Keratinocyte (primary cell): ENCODE measurements at regions not wholly inside any gene's neighbourhood (a gene's known extent, or its start where the extent isn't known, plus 50 kb on each side); places are given as distances from the start of the nearest gene placed in this dataset.

Experiments used
- DNase-seq: peaks from one replicate; pipeline ENCODE4 v3.0.0-alpha.2; 2011; ENCODE audit warnings: low read depth, missing footprints, low spot score
- FAIRE-seq: peaks from 2 replicates; lab custom pipeline; 2011; peaks lifted over from hg19 to GRCh38; lab: Jason Lieb, UNC
- H2AFZ ChIP-seq: 2 replicates; pipeline ENCODE4 v1.6.0; 2012; ENCODE audit warnings: low read length, control low read depth, inconsistent platforms; ENCODE audit not compliant: control insufficient read depth
- H3K27ac ChIP-seq: 2 replicates; pipeline ENCODE4 v1.5.1; 2011; ENCODE audit warnings: low read length; ENCODE audit not compliant: control insufficient read depth, insufficient read depth
- H3K27me3 ChIP-seq: 3 replicates; pipeline ENCODE4 v1.6.0; 2011; ENCODE audit warnings: low read length; ENCODE audit not compliant: control insufficient read depth, insufficient read depth; ENCODE audit errors: extremely low read depth
- H3K36me3 ChIP-seq, 2 experiments: 2 replicates in 1 of 2; 3 replicates in 1 of 2; pipeline ENCODE4 v1.5.1; 2011; ENCODE audit warnings: low read length in 2 of 2, mild to moderate bottlenecking in 1 of 2; ENCODE audit not compliant: control insufficient read depth in 2 of 2, insufficient read depth in 2 of 2; ENCODE audit errors: extremely low read depth in 1 of 2
- H3K4me1 ChIP-seq: 3 replicates; pipeline ENCODE4 v1.5.1; 2011; ENCODE audit warnings: low read length; ENCODE audit not compliant: control insufficient read depth, insufficient read depth; ENCODE audit errors: extremely low read depth
- H3K4me2 ChIP-seq: 3 replicates; pipeline ENCODE4 v1.6.0; 2011; ENCODE audit warnings: low read depth, low read length; ENCODE audit not compliant: control insufficient read depth, insufficient read depth; ENCODE audit errors: extremely low read depth
- H3K4me3 ChIP-seq, 3 experiments: fragments of 200-600 bp in 1 of 3; sonication (generic) in 1 of 3; 2 replicates in 2 of 3; 3 replicates in 1 of 3; pipeline ENCODE4 v1.5.1; 2011 to 2016; ENCODE audit warnings: low read length in 3 of 3, mild to moderate bottlenecking in 3 of 3, control low read depth in 2 of 3, inconsistent platforms in 1 of 3, low read depth in 1 of 3, mixed read lengths in 1 of 3, mixed run types in 1 of 3, moderate library complexity in 1 of 3; ENCODE audit not compliant: control insufficient read depth in 2 of 3, insufficient read depth in 2 of 3; ENCODE audit errors: extremely low read depth in 1 of 3
- H3K79me2 ChIP-seq: 2 replicates; pipeline ENCODE4 v1.6.0; 2012; ENCODE audit warnings: low read length; ENCODE audit not compliant: control insufficient read depth, insufficient read depth
- H3K9ac ChIP-seq: 3 replicates; pipeline ENCODE4 v1.6.0; 2011; ENCODE audit warnings: low read length; ENCODE audit not compliant: control insufficient read depth, insufficient read depth; ENCODE audit errors: extremely low read depth
- H3K9me1 ChIP-seq: 3 replicates; pipeline ENCODE4 v1.6.0; 2011; ENCODE audit warnings: low read length; ENCODE audit not compliant: control insufficient read depth, insufficient read depth; ENCODE audit errors: extremely low read depth
- H3K9me3 ChIP-seq: 2 replicates; pipeline ENCODE4 v1.5.1; 2012; ENCODE audit warnings: low read depth, low read length; ENCODE audit not compliant: control insufficient read depth
- H4K20me1 ChIP-seq: 3 replicates; pipeline ENCODE4 v1.6.0; 2011; ENCODE audit warnings: low read length; ENCODE audit not compliant: control insufficient read depth, insufficient read depth; ENCODE audit errors: extremely low read depth
- CTCF ChIP-seq, 3 experiments: IDR thresholded peaks in 1 of 3; conservative IDR thresholded peaks in 1 of 3; optimal IDR thresholded peaks in 1 of 3; 2 replicates in 2 of 3; 3 replicates in 1 of 3; pipeline versions ENCODE3 to v1.5.1; 2011; ENCODE audit warnings: low read length in 3 of 3, mild to moderate bottlenecking in 3 of 3, moderate library complexity in 2 of 3, control low read depth in 1 of 3, inconsistent platforms in 1 of 3; ENCODE audit not compliant: insufficient read depth in 2 of 3; ENCODE audit errors: extremely low read depth in 1 of 3
- EZH2 ChIP-seq: IDR thresholded peaks from one replicate; pipeline ENCODE4 v1.6.1; 2012; ENCODE audit warnings: inconsistent platforms, mild to moderate bottlenecking, low read length, moderate library complexity
- dilution Hi-C: fragments of 300-500 bp; cut with MboI; formaldehyde crosslinking; loops from one replicate; pipeline ENCODE4 v1.7.0; 2020; ENCODE audit warnings: low sequenced_read_pairs; ENCODE audit not compliant: extremely low pct_ligation_motif_present

DNA sequence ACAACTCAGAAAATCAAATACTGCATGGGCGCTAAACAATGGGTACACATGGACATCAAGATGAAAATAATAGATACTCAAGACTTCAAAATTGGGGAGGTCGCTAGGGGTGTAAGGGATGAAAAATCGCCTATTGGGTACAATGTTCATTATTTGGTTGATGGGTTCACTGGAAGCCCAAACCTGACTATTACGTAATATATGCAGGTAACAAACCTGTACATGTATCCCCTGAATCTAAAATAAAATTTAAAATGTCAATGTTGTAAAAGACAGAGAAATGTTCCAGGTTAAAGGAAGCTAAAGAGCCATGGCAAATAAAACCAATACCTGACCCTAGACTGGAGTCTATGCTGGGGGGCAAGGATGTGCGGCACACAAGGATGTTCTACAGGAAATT, 80.4 kb upstream of the CCBE1 start:
- no peak for FAIRE-seq
- Histone ChIP-seq H3K4me3 (no peak overlapping the region), H2AFZ (no peak overlapping the region), H3K4me2 (no peak overlapping the region), H3K79me2 (no peaks in the 10 kb centered on the region), H3K9me3 (no peaks in the 10 kb centered on the region), H3K27me3 (no peaks in the 10 kb centered on the region), H3K4me1 (peaks cover 17% of the 10 kb centered on the region), H3K9me1 (no peaks in the 10 kb centered on the region), H3K9ac (no peak overlapping the region), H3K36me3 (no peaks in the 10 kb centered on the region), H3K27ac (no peak overlapping the region), H4K20me1 (no peaks in the 10 kb centered on the region)
- dilution Hi-C loops = no loop called here
- TF ChIP-seq EZH2 (no peak), CTCF (optimal IDR thresholded peaks at IDR 0.05 in 1 of 3, IDR thresholded peaks at IDR 0.05 in 1 of 3, conservative IDR thresholded peaks at IDR 0.05 in 1 of 3; ENCODE audit: extremely low read depth in 1 of 3, insufficient read depth in 2 of 3, low read length in 3 of 3) (no peak)
- DNase-seq = no peak

DNA sequence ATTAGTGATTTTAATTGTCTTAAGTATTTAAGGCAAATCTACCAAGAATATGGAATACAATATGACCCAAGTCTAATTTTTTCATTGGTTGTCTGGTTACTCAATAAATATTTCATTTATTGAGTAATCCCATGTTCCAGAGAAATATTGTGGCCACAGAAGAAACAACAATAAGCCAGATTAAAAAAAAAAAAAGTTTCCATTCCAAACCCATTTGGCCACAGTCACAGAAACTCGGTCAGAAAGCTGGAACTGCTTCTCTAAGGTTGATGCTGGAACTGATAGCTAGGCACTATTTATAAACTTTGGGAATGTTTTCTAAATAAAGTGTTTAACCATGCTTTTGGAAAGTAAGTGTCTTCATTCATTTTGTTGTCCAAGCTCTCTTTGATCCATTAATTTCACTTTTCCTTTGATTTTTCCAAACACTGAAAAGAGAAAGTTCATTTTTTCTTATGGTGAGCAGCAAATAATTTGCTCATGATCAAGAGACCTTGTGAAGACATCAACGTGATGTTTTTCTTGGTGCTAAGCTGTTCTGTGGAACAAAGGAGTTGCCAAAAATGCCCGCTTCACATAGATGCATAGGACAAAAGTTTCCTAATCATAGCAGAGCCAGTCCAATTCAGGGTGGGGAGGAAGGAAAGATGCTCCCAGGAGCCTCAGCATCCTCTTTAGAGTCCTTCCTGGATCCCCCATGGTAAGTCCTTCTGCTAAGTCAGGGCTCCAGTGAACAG, 72.1 kb upstream of the CCBE1 start:
- Histone ChIP-seq H3K9me3 (no peaks in the 10 kb centered on the region), H2AFZ (no peak overlapping the region), H4K20me1 (no peaks in the 10 kb centered on the region), H3K36me3 (no peaks in the 10 kb centered on the region), H3K4me2 (no peak overlapping the region), H3K4me3 (no peak overlapping the region), H3K79me2 (no peaks in the 10 kb centered on the region), H3K4me1 (peaks cover 3% of the 10 kb centered on the region), H3K9me1 (no peaks in the 10 kb centered on the region), H3K27me3 (no peaks in the 10 kb centered on the region), H3K9ac (no peak overlapping the region), H3K27ac (no peak overlapping the region)
- dilution Hi-C loops = no loop called here
- FAIRE-seq (no peak), DNase-seq (no peak)
- TF ChIP-seq CTCF (optimal IDR thresholded peaks at IDR 0.05 in 1 of 3, IDR thresholded peaks at IDR 0.05 in 1 of 3, conservative IDR thresholded peaks at IDR 0.05 in 1 of 3; ENCODE audit: extremely low read depth in 1 of 3, insufficient read depth in 2 of 3, low read length in 3 of 3) (no peak), EZH2 (no peak)
